H9 (cell line): ENCODE measurements at regions not wholly inside any gene's neighbourhood (a gene's known extent, or its start where the extent isn't known, plus 50 kb on each side); places are given as distances from the start of the nearest gene placed in this dataset.

Experiments
- DNase-seq: peaks from one replicate; pipeline ENCODE4 v3.0.0-alpha.2; 2017
- H2AFZ ChIP-seq: one replicate; pipeline ENCODE4 v1.6.1; 2013; ENCODE audit warnings: mild to moderate bottlenecking, low read length, control low read depth, moderate library complexity
- H2AK5ac ChIP-seq: 2 replicates; pipeline ENCODE4 v1.6.1; 2013; ENCODE audit warnings: low read length, control low read depth, mixed read lengths; ENCODE audit not compliant: insufficient read length
- H2BK120ac ChIP-seq: one replicate; pipeline ENCODE4 v1.6.1; 2013; ENCODE audit warnings: low read depth, mild to moderate bottlenecking, low read length, control low read depth, inconsistent platforms; ENCODE audit not compliant: poor library complexity, severe bottlenecking
- H2BK12ac ChIP-seq: 2 replicates; pipeline ENCODE4 v1.6.1; 2013; ENCODE audit warnings: low read length, control low read depth, mixed read lengths, low read depth; ENCODE audit not compliant: insufficient read length
- H2BK15ac ChIP-seq: 2 replicates; pipeline ENCODE4 v1.6.1; 2013; ENCODE audit warnings: low read depth, low read length, control low read depth
- H2BK20ac ChIP-seq: one replicate; pipeline ENCODE4 v1.6.1; 2013; ENCODE audit warnings: low read depth, mild to moderate bottlenecking, low read length, control low read depth, inconsistent platforms; ENCODE audit not compliant: poor library complexity, severe bottlenecking
- H2BK5ac ChIP-seq: 2 replicates; pipeline ENCODE4 v1.6.1; 2013; ENCODE audit warnings: low read length, control low read depth, mixed read lengths; ENCODE audit not compliant: insufficient read length
- H3K14ac ChIP-seq: 2 replicates; pipeline ENCODE4 v1.6.1; 2013; ENCODE audit warnings: low read length, control low read depth; ENCODE audit not compliant: insufficient read depth
- H3K18ac ChIP-seq: 2 replicates; pipeline ENCODE4 v1.6.1; 2013; ENCODE audit warnings: low read depth, mild to moderate bottlenecking, mixed read lengths, low read length, control low read depth; ENCODE audit not compliant: insufficient read length
- H3K23ac ChIP-seq: 2 replicates; pipeline ENCODE4 v1.6.1; 2013; ENCODE audit warnings: low read length, control low read depth, mixed read lengths, low read depth; ENCODE audit not compliant: insufficient read length
- H3K23me2 ChIP-seq: 2 replicates; pipeline ENCODE4 v1.6.1; 2013; ENCODE audit warnings: low read depth, mild to moderate bottlenecking, mixed read lengths, low read length, control low read depth; ENCODE audit not compliant: insufficient read length, poor library complexity, severe bottlenecking
- H3K27ac ChIP-seq: 2 replicates; pipeline ENCODE4 v1.5.1; 2013; ENCODE audit warnings: low read length, control low read depth, mixed read lengths, low read depth; ENCODE audit not compliant: insufficient read length
- H3K27me3 ChIP-seq: 2 replicates; pipeline ENCODE4 v1.6.1; 2013; ENCODE audit warnings: low read length, control low read depth, inconsistent platforms; ENCODE audit not compliant: insufficient read depth
- H3K4ac ChIP-seq: 2 replicates; pipeline ENCODE4 v1.6.1; 2013; ENCODE audit warnings: low read depth, mild to moderate bottlenecking, control low read depth, inconsistent platforms, low read length, moderate library complexity
- H3K4me1 ChIP-seq: 2 replicates; pipeline ENCODE4 v1.6.1; 2013; ENCODE audit warnings: low read length, control low read depth, inconsistent platforms; ENCODE audit not compliant: insufficient read depth
- H3K4me2 ChIP-seq: 2 replicates; pipeline ENCODE4 v1.6.1; 2013; ENCODE audit warnings: low read length, control low read depth, mixed read lengths; ENCODE audit not compliant: insufficient read length, insufficient read depth
- H3K56ac ChIP-seq: 2 replicates; pipeline ENCODE4 v1.6.1; 2013; ENCODE audit warnings: low read depth, mild to moderate bottlenecking, mixed read lengths, low read length, control low read depth; ENCODE audit not compliant: insufficient read length
- H3K79me1 ChIP-seq: 2 replicates; pipeline ENCODE4 v1.6.1; 2013; ENCODE audit warnings: low read depth, mild to moderate bottlenecking, moderate library complexity, low read length, control low read depth, inconsistent platforms; ENCODE audit not compliant: insufficient read depth, poor library complexity, severe bottlenecking
- H3K79me2 ChIP-seq: 2 replicates; pipeline ENCODE4 v1.6.1; 2013; ENCODE audit warnings: low read length, control low read depth, inconsistent platforms; ENCODE audit not compliant: insufficient read depth
- H3K9ac ChIP-seq: 2 replicates; pipeline ENCODE4 v1.6.1; 2013; ENCODE audit warnings: low read length, control low read depth, mixed read lengths; ENCODE audit not compliant: insufficient read length; ENCODE audit errors: extremely low read depth
- H3K9me3 ChIP-seq: one replicate; pipeline ENCODE4 v1.6.1; 2013; ENCODE audit warnings: low read depth, low read length, inconsistent platforms; ENCODE audit not compliant: control insufficient read depth
- H3T11ph ChIP-seq: one replicate; pipeline ENCODE4 v1.6.1; 2013; ENCODE audit warnings: mild to moderate bottlenecking, low read length, control low read depth, inconsistent platforms
- H4K20me1 ChIP-seq: one replicate; pipeline ENCODE4 v1.6.1; 2013; ENCODE audit not compliant: control insufficient read depth, insufficient read length, insufficient read depth
- H4K5ac ChIP-seq: 2 replicates; pipeline ENCODE4 v1.6.1; 2013; ENCODE audit warnings: low read depth, mild to moderate bottlenecking, mixed read lengths, low read length, control low read depth; ENCODE audit not compliant: insufficient read length
- H4K8ac ChIP-seq: replicated peaks from 2 replicates; pipeline ENCODE4 v1.6.1; 2013; ENCODE audit warnings: low read length, control low read depth, mixed read lengths, low read depth; ENCODE audit not compliant: insufficient read length
- H4K91ac ChIP-seq: 2 replicates; pipeline ENCODE4 v1.6.1; 2013; ENCODE audit warnings: low read depth, mild to moderate bottlenecking, moderate library complexity, mixed read lengths, low read length, control low read depth; ENCODE audit not compliant: insufficient read length
- H3K27ac Mint-ChIP-seq, 3 experiments: 2 replicates in 2 of 3; 3 replicates in 1 of 3; pipeline ENCODE4 v1.8.0; 2020 to 2021; ENCODE audit warnings: mixed read lengths in 3 of 3, mild to moderate bottlenecking in 1 of 3, moderate library complexity in 1 of 3
- H3K27me3 Mint-ChIP-seq: 2 replicates; pipeline ENCODE4 v1.8.0; 2021; ENCODE audit warnings: low read depth, mild to moderate bottlenecking, moderate library complexity, mixed read lengths
- H3K36me3 Mint-ChIP-seq, 3 experiments: 2 replicates in 2 of 3; 3 replicates in 1 of 3; pipeline ENCODE4 v1.8.0; 2020 to 2021; ENCODE audit warnings: low read depth in 3 of 3, mixed read lengths in 3 of 3; ENCODE audit not compliant: insufficient read depth in 1 of 3
- H3K4me1 Mint-ChIP-seq, 2 experiments: 2 replicates each; pipeline ENCODE4 v1.8.0; 2020; ENCODE audit warnings: mixed read lengths in 2 of 2
- H3K4me3 Mint-ChIP-seq, 2 experiments: 2 replicates in 1 of 2; 3 replicates in 1 of 2; pipeline ENCODE4 v1.8.0; 2020 to 2021; ENCODE audit warnings: mild to moderate bottlenecking in 2 of 2, mixed read lengths in 2 of 2, moderate library complexity in 1 of 2
- H3K9me3 Mint-ChIP-seq, 2 experiments: 2 replicates in 1 of 2; 3 replicates in 1 of 2; pipeline ENCODE4 v1.8.0; 2020; ENCODE audit warnings: mild to moderate bottlenecking in 2 of 2, mixed read lengths in 2 of 2, moderate library complexity in 1 of 2
- CTCF ChIP-seq: fragments of 200-600 bp; sonication (generic); conservative IDR thresholded peaks from 3 replicates; pipeline ENCODE4 v1.8.0; 2021; ENCODE audit warnings: antibody characterized with exemption, mild to moderate bottlenecking
- WGBS: extraction: QIAGEN DNeasy Blood & Tissue Kit; methylation state at CpG from one replicate; pipeline ENCODE4 v1.1.7; 2013; ENCODE audit warnings: missing lambda C conversion rate, low lambda C conversion rate, mixed read lengths; ENCODE audit not compliant: insufficient read length; ENCODE audit errors: extremely low coverage; 5-methylcytosine and 5-hydroxymethylcytosine counted together

- Mint-ChIP-seq H3K9me3 (no peaks in the 10 kb centered on the region), H3K36me3 (no peaks in the 10 kb centered on the region), H3K4me1 (peaks cover 27 to 34% of the 10 kb centered on the region in 2 experiments), H3K27ac (no peak overlapping the region), H3K27me3 (no peaks in the 10 kb centered on the region; the same call in 1 of the 2 replicates), H3K4me3 (no peak overlapping the region)
- no peak overlapping the region for H4K8ac ChIP-seq
- H2AK5ac ChIP-seq, result no peak overlapping the region
- no peak overlapping the region for H3K18ac ChIP-seq
- H3K4me1 ChIP-seq, result no peaks in the 10 kb centered on the region
- no peak overlapping the region for H3K56ac ChIP-seq
- no peaks in the 10 kb centered on the region for H3K27me3 ChIP-seq
- no peaks in the 10 kb centered on the region for H3K23me2 ChIP-seq
- no peak overlapping the region for H2AFZ ChIP-seq
- H3K14ac ChIP-seq, result no peak overlapping the region
- no peak overlapping the region for H3K23ac ChIP-seq
- H3K4ac ChIP-seq, result no peak overlapping the region
- no CpG with 5 or more reads among the region's 1 CpG for WGBS
- no peak overlapping the region for H2BK15ac ChIP-seq
- no peaks in the 10 kb centered on the region for H4K20me1 ChIP-seq
- DNase-seq, result no peak
- no peaks in the 10 kb centered on the region for H3K79me1 ChIP-seq
- no peak overlapping the region for H3K27ac ChIP-seq
- H3K9ac ChIP-seq, result no peak overlapping the region
- H3K79me2 ChIP-seq, result no peaks in the 10 kb centered on the region
- H2BK12ac ChIP-seq, result no peak overlapping the region
- H3K4me2 ChIP-seq, result no peak overlapping the region
- H4K91ac ChIP-seq, result no peak overlapping the region
- no peak overlapping the region for H2BK20ac ChIP-seq
- no peak overlapping the region for H3T11ph ChIP-seq
- H4K5ac ChIP-seq, result no peak overlapping the region
- no peak for TF ChIP-seq CTCF
- H2BK5ac ChIP-seq, result no peak overlapping the region
- H3K9me3 ChIP-seq, result no peaks in the 10 kb centered on the region
- H2BK120ac ChIP-seq, result no peak overlapping the region
Observed at GRCh38 chr10:8396675-8397074, 342.2 kb downstream of the GATA3 start.
